ENCODE measurements at regions not wholly inside any gene's neighbourhood (a gene's known extent, or its start where the extent isn't known, plus 50 kb on each side); places are given as distances from the start of the nearest gene placed in this dataset.

- TF ChIP-seq TP53 (CRISPR knock-in tag; IDR thresholded peaks at IDR 0.05) (no peak), ETV6 (CRISPR knock-in tag; IDR thresholded peaks at IDR 0.05) (no peak), ZSCAN18 (CRISPR knock-in tag; IDR thresholded peaks at IDR 0.05) (no peak), SMAD3 (CRISPR knock-in tag; IDR thresholded peaks at IDR 0.05; ENCODE audit: borderline replicate concordance) (no peak), ZMAT4 (CRISPR knock-in tag; IDR thresholded peaks at IDR 0.05) (no peak), SMAD4 (CRISPR knock-in tag; IDR thresholded peaks at IDR 0.05) (no peak), E2F1 (CRISPR knock-in tag; IDR thresholded peaks at IDR 0.05) (no peak), PRRX2 (CRISPR knock-in tag; IDR thresholded peaks at IDR 0.05) (no peak), CDX4 (CRISPR knock-in tag; IDR thresholded peaks at IDR 0.05; ENCODE audit: borderline replicate concordance) (no peak), ZNF512 (CRISPR knock-in tag; IDR thresholded peaks at IDR 0.05; ENCODE audit: borderline replicate concordance) (no peak), HMGXB4 (CRISPR knock-in tag; IDR thresholded peaks at IDR 0.05) (no peak), USF1 (CRISPR knock-in tag; IDR thresholded peaks at IDR 0.05) (no peak)
- ATAC-seq: no peak
- DNase-seq (ENCODE audit: low spot score): no peak
- POLR2A ChIA-PET: no interaction called here
- H3K9me3 Mint-ChIP-seq: peaks cover 32% of the 10 kb centered on the region
- no peaks in the 10 kb centered on the region; the same call in none of the 2 replicates for H3K27me3 Mint-ChIP-seq (ENCODE audit: low read depth)
- no peak overlapping the region for H3K27ac Mint-ChIP-seq
- CTCF ChIA-PET: no interaction called here
- no peak overlapping the region for H3K4me3 Mint-ChIP-seq
- H3K36me3 Mint-ChIP-seq: peaks cover 22% of the 10 kb centered on the region
- peaks cover 38% of the 10 kb centered on the region for H3K4me1 Mint-ChIP-seq
These were observed 76.3 kb upstream of the TNC start for GRCh38 chr9:115194216-115194615.

GRCh38 chr9:115195912-115196311 is 78.0 kb upstream of the TNC start:
- TF ChIP-seq ZNF263 (CRISPR knock-in tag; IDR thresholded peaks at IDR 0.05; ENCODE audit: low read depth) (no peak), ZNF281 (CRISPR knock-in tag; IDR thresholded peaks at IDR 0.05) (no peak)
- no peak for ATAC-seq
- DNase-seq (ENCODE audit: low spot score): no peak
- Mint-ChIP-seq H3K27me3 (ENCODE audit: low read depth) (no peaks in the 10 kb centered on the region; the same call in none of the 2 replicates), H3K9me3 (peaks cover 21% of the 10 kb centered on the region), H3K4me1 (peaks cover 38% of the 10 kb centered on the region), H3K4me3 (no peak overlapping the region), H3K27ac (no peak overlapping the region), H3K36me3 (peaks cover 17% of the 10 kb centered on the region)
- ChIA-PET CTCF (interaction anchor here (0.6 kb wide), 1 partner anchor 18 kb away, joined by 4 read pairs; no protein-coding TSS in a partner anchor), POLR2A (no interaction called here)
